Mesenchymal stem cell (in vitro differentiated cells and primary cell): ENCODE measurements at regions not wholly inside any gene's neighbourhood (a gene's known extent, or its start where the extent isn't known, plus 50 kb on each side); places are given as distances from the start of the nearest gene placed in this dataset.

ENCODE experiments used
- DNase-seq: peaks from one replicate; pipeline ENCODE4 v3.0.0-alpha.2; 2013
- H2AFZ ChIP-seq: one replicate; pipeline ENCODE4 v1.6.1; 2013; ENCODE audit warnings: low read depth, mild to moderate bottlenecking, control low read depth, inconsistent platforms, low read length, moderate library complexity
- H2AK5ac ChIP-seq: 2 replicates; pipeline ENCODE4 v1.6.1; 2013; ENCODE audit warnings: low read length, moderate library complexity, mild to moderate bottlenecking, inconsistent platforms; ENCODE audit not compliant: severe bottlenecking
- H2BK120ac ChIP-seq: one replicate; pipeline ENCODE4 v1.6.1; 2013; ENCODE audit warnings: low read depth, mild to moderate bottlenecking, inconsistent platforms, low read length, moderate library complexity
- H2BK12ac ChIP-seq, 2 experiments: one replicate each; pipeline ENCODE4 v1.6.1; 2013; ENCODE audit warnings: inconsistent platforms in 2 of 2, low read length in 2 of 2, mild to moderate bottlenecking in 2 of 2, moderate library complexity in 2 of 2, control low read depth in 1 of 2
- H2BK15ac ChIP-seq: one replicate; pipeline ENCODE4 v1.6.1; 2013; ENCODE audit warnings: mild to moderate bottlenecking, low read depth, inconsistent platforms; ENCODE audit not compliant: poor library complexity, severe bottlenecking
- H2BK5ac ChIP-seq: 2 replicates; pipeline ENCODE4 v1.6.1; 2013; ENCODE audit warnings: low read depth, mild to moderate bottlenecking, low read length, control low read depth, inconsistent platforms; ENCODE audit not compliant: poor library complexity, severe bottlenecking
- H3K14ac ChIP-seq, 2 experiments: one replicate each; pipeline ENCODE4 v1.6.1; 2013; ENCODE audit warnings: inconsistent platforms in 2 of 2, low read length in 2 of 2, control low read depth in 1 of 2, mild to moderate bottlenecking in 1 of 2, moderate library complexity in 1 of 2
- H3K18ac ChIP-seq, 2 experiments: one replicate each; pipeline ENCODE4 v1.6.1; 2013; ENCODE audit warnings: inconsistent platforms in 2 of 2, low read length in 2 of 2, control low read depth in 1 of 2, low read depth in 1 of 2, mild to moderate bottlenecking in 1 of 2
- H3K23ac ChIP-seq, 2 experiments: one replicate each; pipeline ENCODE4 v1.6.1; 2013; ENCODE audit warnings: inconsistent platforms in 2 of 2, low read length in 2 of 2, mild to moderate bottlenecking in 2 of 2, moderate library complexity in 2 of 2, control low read depth in 1 of 2
- H3K27ac ChIP-seq: 2 replicates; pipeline ENCODE4 v1.5.1; 2013; ENCODE audit warnings: mild to moderate bottlenecking, moderate library complexity, low read length, control low read depth, inconsistent platforms; ENCODE audit not compliant: poor library complexity, severe bottlenecking
- H3K27me3 ChIP-seq, 2 experiments: 2 replicates each; pipeline versions ENCODE4 v1.6.1 to v1.7.0; 2013; ENCODE audit warnings: low read length in 2 of 2, mild to moderate bottlenecking in 2 of 2, moderate library complexity in 2 of 2, control low read depth in 1 of 2, inconsistent platforms in 1 of 2; ENCODE audit not compliant: control insufficient read depth in 1 of 2, insufficient read depth in 1 of 2
- H3K36me3 ChIP-seq, 2 experiments: 2 replicates each; pipeline versions ENCODE4 v1.6.1 to v1.7.0; 2013; ENCODE audit warnings: low read length in 2 of 2, control low read depth in 1 of 2, inconsistent platforms in 1 of 2, low read depth in 1 of 2, mild to moderate bottlenecking in 1 of 2; ENCODE audit not compliant: insufficient read depth in 2 of 2, control insufficient read depth in 1 of 2
- H3K4ac ChIP-seq, 2 experiments: one replicate each; pipeline ENCODE4 v1.6.1; 2013; ENCODE audit warnings: inconsistent platforms in 2 of 2, low read length in 2 of 2, mild to moderate bottlenecking in 2 of 2, moderate library complexity in 2 of 2, control low read depth in 1 of 2, low read depth in 1 of 2
- H3K4me1 ChIP-seq: 2 replicates; pipeline ENCODE4 v1.6.1; 2013; ENCODE audit warnings: low read depth, low read length, control low read depth; ENCODE audit not compliant: control insufficient read depth, insufficient read depth
- H3K4me2 ChIP-seq: 2 replicates; pipeline ENCODE4 v1.6.1; 2013; ENCODE audit warnings: low read length, mild to moderate bottlenecking, inconsistent platforms; ENCODE audit not compliant: poor library complexity, severe bottlenecking
- H3K4me3 ChIP-seq, 2 experiments: 2 replicates each; pipeline versions ENCODE4 v1.5.1 to v1.7.0; 2013; ENCODE audit warnings: low read length in 2 of 2, mild to moderate bottlenecking in 2 of 2, control low read depth in 1 of 2, low read depth in 1 of 2; ENCODE audit not compliant: insufficient read depth in 1 of 2
- H3K79me1 ChIP-seq: replicated peaks from 2 replicates; pipeline ENCODE4 v1.6.1; 2013; ENCODE audit warnings: mild to moderate bottlenecking, control low read depth, low read length, inconsistent platforms; ENCODE audit not compliant: poor library complexity, severe bottlenecking
- H3K9ac ChIP-seq: 2 replicates; pipeline ENCODE4 v1.7.0; 2013; ENCODE audit warnings: mild to moderate bottlenecking, low read length, moderate library complexity
- H3K9me3 ChIP-seq: 2 replicates; pipeline ENCODE4 v1.7.0; 2013; ENCODE audit warnings: mild to moderate bottlenecking, low read length; ENCODE audit not compliant: control insufficient read depth
- H4K8ac ChIP-seq: one replicate; pipeline ENCODE4 v1.6.1; 2013; ENCODE audit warnings: inconsistent platforms, mild to moderate bottlenecking, low read length, moderate library complexity
- H4K91ac ChIP-seq: one replicate; pipeline ENCODE4 v1.6.1; 2013; ENCODE audit warnings: mild to moderate bottlenecking, low read length, inconsistent platforms
- WGBS: methylation state at CpG from one replicate; pipeline ENCODE4 v1.1.7; 2013; ENCODE audit warnings: mixed read lengths; 5-methylcytosine and 5-hydroxymethylcytosine counted together

DNA sequence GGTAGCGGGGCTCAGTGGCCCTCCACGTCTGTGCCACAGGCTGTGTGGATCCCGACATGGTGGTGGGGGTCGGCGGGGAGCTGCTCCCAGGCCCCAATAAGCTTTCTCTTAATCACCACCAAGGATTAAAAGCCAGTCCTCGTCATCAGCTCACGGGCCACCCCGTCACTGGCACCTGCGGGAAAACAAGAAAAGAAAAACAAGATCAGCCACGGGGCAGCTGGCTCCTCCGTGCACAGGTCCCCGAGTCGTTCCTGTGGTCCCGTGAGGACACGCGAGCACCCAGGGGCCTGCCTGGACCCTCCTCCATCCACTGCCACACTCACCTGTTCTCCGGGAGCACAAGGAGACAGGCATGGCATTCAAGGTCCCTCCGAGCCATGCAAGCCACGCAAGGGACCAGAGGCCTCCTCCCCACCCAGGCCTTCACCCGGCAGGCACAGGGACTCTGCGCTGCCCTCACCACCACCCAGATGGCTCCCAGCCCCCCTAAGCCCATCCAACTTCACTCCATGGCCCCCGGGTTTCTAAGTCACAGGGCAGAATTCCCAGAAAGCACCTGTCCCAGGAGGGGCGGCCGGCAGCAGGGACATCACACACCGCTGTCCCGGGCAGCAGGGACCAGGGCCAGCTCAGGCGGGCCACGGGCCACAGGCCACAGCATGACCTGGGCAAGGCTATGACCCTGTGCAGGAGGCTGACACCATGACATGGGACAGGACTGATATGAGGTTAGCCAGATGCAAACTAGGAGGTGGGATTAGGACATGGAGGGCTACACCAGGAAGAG lies 72.0 kb downstream of the NCOR2 start:
- Histone ChIP-seq H3K9me3 (no peaks in the 10 kb centered on the region), H3K23ac (no peak overlapping the region), H3K4ac (no peak overlapping the region), H3K18ac (no peak overlapping the region), H3K4me1 (peaks cover 68% of the 10 kb centered on the region), H4K91ac (peak overlapping the region; percentile 27), H3K79me1 (peaks cover 14% of the 10 kb centered on the region), H2AFZ (no peak overlapping the region), H2BK5ac (no peak overlapping the region), H2AK5ac (peak overlapping the region; percentile 44), H3K4me2 (no peak overlapping the region), H3K9ac (no peak overlapping the region), H2BK12ac (no peak overlapping the region), H2BK120ac (no peak overlapping the region), H3K27me3 (no peaks in the 10 kb centered on the region), H3K36me3 (peaks cover 30 to 70% of the 10 kb centered on the region in 2 experiments), H2BK15ac (no peak overlapping the region), H4K8ac (peak overlapping the region; percentile 8), H3K27ac (no peak overlapping the region), H3K14ac (no peak overlapping the region), H3K4me3 (no peak overlapping the region)
- DNase-seq, result no peak
- WGBS, result 95% methylated on average over 28 of the region's 28 CpGs

DNA sequence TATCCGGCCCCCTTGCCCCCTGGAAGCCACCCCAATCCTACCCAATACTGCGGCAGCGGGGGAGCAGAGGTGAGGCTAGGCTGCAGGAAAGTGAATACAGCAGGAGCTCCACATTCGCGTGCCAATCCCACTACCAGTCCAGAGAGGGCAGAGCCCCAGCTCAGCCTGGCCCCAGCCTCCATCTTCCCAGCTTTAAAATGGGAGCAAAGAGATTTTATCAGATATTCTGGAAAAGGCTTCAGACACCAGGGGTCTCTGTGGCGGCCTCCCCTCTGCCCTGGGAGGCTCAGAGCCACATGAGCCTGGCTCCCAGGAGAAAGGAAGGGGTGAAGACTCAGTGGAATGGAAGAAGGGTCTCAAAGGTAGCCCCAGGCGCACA lies 72.7 kb downstream of the NCOR2 start:
- H2AFZ ChIP-seq, result no peak overlapping the region
- H3K9ac ChIP-seq, result no peak overlapping the region
- no peak overlapping the region for H3K4me3 ChIP-seq
- WGBS, result 95% methylated on average over 7 of the region's 7 CpGs
- DNase-seq, result no peak
- peaks cover 62% of the 10 kb centered on the region for H3K4me1 ChIP-seq
- H3K36me3 ChIP-seq, result peaks cover 31 to 75% of the 10 kb centered on the region in 2 experiments
- H3K18ac ChIP-seq, result no peak overlapping the region
- no peak overlapping the region for H3K23ac ChIP-seq
- no peak overlapping the region for H4K8ac ChIP-seq
- H2BK15ac ChIP-seq, result no peak overlapping the region
- H3K9me3 ChIP-seq, result no peaks in the 10 kb centered on the region
- H3K14ac ChIP-seq, result no peak overlapping the region
- H3K27ac ChIP-seq, result no peak overlapping the region
- no peak overlapping the region for H4K91ac ChIP-seq
- H2BK5ac ChIP-seq, result no peak overlapping the region
- no peak overlapping the region for H3K4me2 ChIP-seq
- H2AK5ac ChIP-seq, result no peak overlapping the region
- H3K79me1 ChIP-seq, result peaks cover 16% of the 10 kb centered on the region
- H3K27me3 ChIP-seq, result no peaks in the 10 kb centered on the region
- H3K4ac ChIP-seq, result no peak overlapping the region
- H2BK12ac ChIP-seq, result no peak overlapping the region
- no peak overlapping the region for H2BK120ac ChIP-seq

DNA sequence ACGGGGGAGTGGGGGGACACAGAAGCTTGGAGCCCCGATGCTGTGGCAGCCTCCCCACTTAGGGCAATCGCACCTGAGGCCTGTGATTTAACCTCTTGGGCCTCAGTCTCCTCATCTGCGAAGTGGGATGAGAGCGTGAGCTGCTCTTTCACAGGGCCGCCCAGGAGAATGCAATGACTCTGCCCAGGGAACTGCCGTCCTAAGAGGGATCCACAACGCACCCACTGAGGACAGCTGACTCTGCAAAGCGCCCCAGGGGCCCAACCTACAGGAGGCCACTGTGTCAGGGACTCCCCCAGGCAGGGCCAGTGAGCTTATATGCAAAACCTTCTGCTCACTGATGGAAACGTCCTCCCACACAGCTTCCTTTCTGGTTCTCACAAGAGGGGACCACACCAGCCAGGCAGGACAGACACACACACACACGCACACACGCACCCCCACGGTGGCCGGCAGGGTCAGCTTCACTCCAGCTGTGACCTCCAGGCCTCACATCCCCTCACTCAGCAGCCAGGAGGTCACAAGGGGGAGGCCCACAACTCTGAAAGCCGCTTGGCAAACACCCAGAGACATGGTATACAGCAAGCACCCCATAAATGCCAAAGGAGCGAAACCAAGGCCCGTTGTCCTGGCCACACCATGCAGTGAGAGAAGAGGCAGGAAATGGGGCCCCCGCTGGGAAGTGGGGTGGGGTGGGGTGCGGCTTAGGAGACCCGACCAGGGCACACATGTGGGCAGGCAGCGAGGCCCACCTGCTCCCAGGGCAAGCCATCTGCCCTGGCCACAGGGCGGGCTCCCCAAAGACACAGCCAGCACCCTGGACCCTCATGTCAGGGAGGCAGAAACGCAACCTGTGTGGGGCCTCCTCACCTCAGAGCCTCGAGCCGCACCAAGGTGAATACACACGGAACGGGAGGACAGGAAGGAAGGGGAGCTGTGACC lies 73.3 kb downstream of the NCOR2 start:
- no peak overlapping the region for H2BK5ac ChIP-seq
- H3K4me1 ChIP-seq, result peaks cover 57% of the 10 kb centered on the region
- no peak overlapping the region for H3K9ac ChIP-seq
- no peak overlapping the region for H3K18ac ChIP-seq
- H3K27ac ChIP-seq, result no peak overlapping the region
- H2AFZ ChIP-seq, result no peak overlapping the region
- H2BK15ac ChIP-seq, result no peak overlapping the region
- no peak overlapping the region for H4K91ac ChIP-seq
- DNase-seq, result no peak
- H3K36me3 ChIP-seq, result peaks cover 38 to 77% of the 10 kb centered on the region in 2 experiments
- no peak overlapping the region for H2BK12ac ChIP-seq
- 89% methylated on average over 27 of the region's 27 CpGs for WGBS
- no peaks in the 10 kb centered on the region for H3K27me3 ChIP-seq
- no peak overlapping the region for H2AK5ac ChIP-seq
- no peak overlapping the region for H3K4me3 ChIP-seq
- no peak overlapping the region for H2BK120ac ChIP-seq
- no peak overlapping the region for H3K14ac ChIP-seq
- H3K4me2 ChIP-seq, result no peak overlapping the region
- H4K8ac ChIP-seq, result no peak overlapping the region
- no peaks in the 10 kb centered on the region for H3K9me3 ChIP-seq
- no peak overlapping the region for H3K23ac ChIP-seq
- H3K4ac ChIP-seq, result no peak overlapping the region
- H3K79me1 ChIP-seq, result peaks cover 19% of the 10 kb centered on the region
